Hepatocyte (in vitro differentiated cells): ENCODE measurements at regions not wholly inside any gene's neighbourhood (a gene's known extent, or its start where the extent isn't known, plus 50 kb on each side); places are given as distances from the start of the nearest gene placed in this dataset.
"Not testable (repeated sequence)": the region's sequence is repeated elsewhere in the genome, so short reads cannot be mapped to it uniquely, and the experiment has no call there.

Experiments
- EZH2phosphoT487 ChIP-seq: fragments of 200-600 bp; sonication (generic); IDR thresholded peaks from one replicate; pipeline ENCODE4 v1.6.1; 2018; ENCODE audit warnings: antibody characterized with exemption, mild to moderate bottlenecking, low read depth, moderate library complexity; ENCODE audit not compliant: unreplicated experiment, severe bottlenecking
- TF ChIP-seq, protein P1 (sequence below): fragments of 200-600 bp; sonication (generic); IDR thresholded peaks from 2 replicates; pipeline ENCODE4 v1.5.1; 2016; ENCODE audit warnings: antibody characterized with exemption, mild to moderate bottlenecking; ENCODE audit not compliant: poor library complexity

DNA sequence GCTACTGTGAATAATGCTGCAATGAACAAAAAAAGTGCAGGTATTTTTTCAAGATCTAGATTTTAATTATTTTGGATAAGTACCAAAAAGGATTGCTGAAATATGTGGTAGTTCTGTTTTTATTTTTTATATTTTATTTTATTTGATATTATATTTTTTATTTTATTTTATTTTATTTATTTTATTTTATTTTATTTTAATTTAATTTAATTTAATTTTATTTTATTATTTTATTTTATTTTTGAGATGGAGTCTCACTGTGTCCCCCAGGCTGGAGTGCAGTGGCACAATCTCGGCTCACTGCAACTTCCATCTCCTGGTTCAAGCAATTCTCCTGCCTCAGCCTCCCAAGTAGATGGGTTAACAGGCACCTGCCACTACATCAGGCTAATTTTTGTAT is 416.5 kb downstream of the NEBL start:
- TF ChIP-seq, protein P1, sequence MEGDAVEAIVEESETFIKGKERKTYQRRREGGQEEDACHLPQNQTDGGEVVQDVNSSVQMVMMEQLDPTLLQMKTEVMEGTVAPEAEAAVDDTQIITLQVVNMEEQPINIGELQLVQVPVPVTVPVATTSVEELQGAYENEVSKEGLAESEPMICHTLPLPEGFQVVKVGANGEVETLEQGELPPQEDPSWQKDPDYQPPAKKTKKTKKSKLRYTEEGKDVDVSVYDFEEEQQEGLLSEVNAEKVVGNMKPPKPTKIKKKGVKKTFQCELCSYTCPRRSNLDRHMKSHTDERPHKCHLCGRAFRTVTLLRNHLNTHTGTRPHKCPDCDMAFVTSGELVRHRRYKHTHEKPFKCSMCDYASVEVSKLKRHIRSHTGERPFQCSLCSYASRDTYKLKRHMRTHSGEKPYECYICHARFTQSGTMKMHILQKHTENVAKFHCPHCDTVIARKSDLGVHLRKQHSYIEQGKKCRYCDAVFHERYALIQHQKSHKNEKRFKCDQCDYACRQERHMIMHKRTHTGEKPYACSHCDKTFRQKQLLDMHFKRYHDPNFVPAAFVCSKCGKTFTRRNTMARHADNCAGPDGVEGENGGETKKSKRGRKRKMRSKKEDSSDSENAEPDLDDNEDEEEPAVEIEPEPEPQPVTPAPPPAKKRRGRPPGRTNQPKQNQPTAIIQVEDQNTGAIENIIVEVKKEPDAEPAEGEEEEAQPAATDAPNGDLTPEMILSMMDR, result not testable (repeated sequence)
- TF ChIP-seq EZH2phosphoT487, result not testable (repeated sequence)
